Colonic mucosa (tissue), 4 donors: ENCODE measurements at regions not wholly inside any gene's neighbourhood (a gene's known extent, or its start where the extent isn't known, plus 50 kb on each side); places are given as distances from the start of the nearest gene placed in this dataset.

Experiments used
- DNase-seq: peaks from one replicate; pipeline ENCODE4 v3.0.0-alpha.2; 2020
- H3K27ac ChIP-seq: fragments of 200-600 bp; one replicate; pipeline ENCODE4 v1.8.0; 2021
- H3K27me3 ChIP-seq: fragments of 200-600 bp; one replicate; pipeline ENCODE4 v1.8.0; 2021
- H3K36me3 ChIP-seq: fragments of 200-600 bp; one replicate; pipeline ENCODE4 v1.8.0; 2021
- H3K4me1 ChIP-seq: fragments of 200-600 bp; one replicate; pipeline ENCODE4 v1.8.0; 2021; ENCODE audit warnings: mild to moderate bottlenecking
- H3K4me3 ChIP-seq: fragments of 200-600 bp; one replicate; pipeline ENCODE4 v1.8.0; 2021
- H3K9ac ChIP-seq, 2 donors: one replicate each; pipeline ENCODE4 v1.7.0; 2013; ENCODE audit warnings: control low read depth in 2 of 2, low read depth in 2 of 2, low read length in 2 of 2
- H3K9me3 ChIP-seq: fragments of 200-600 bp; one replicate; pipeline ENCODE4 v1.8.0; 2021
- intact Hi-C: fragments of 100-400 bp; cut with DNase I; formaldehyde crosslinking; loops from one replicate; pipeline ENCODE4 v1.14.1; 2022
- TF ChIP-seq, protein P1 (sequence below): fragments of 200-600 bp; IDR thresholded peaks from one replicate; pipeline ENCODE4 v1.8.0; 2022; ENCODE audit warnings: antibody characterized with exemption, mild to moderate bottlenecking
- donor health status: healthy.
- donor health status: DM: no; HTN: no; CAD: no.
- donor health status: DM: no; HTN: no; CAD: no.

DNA sequence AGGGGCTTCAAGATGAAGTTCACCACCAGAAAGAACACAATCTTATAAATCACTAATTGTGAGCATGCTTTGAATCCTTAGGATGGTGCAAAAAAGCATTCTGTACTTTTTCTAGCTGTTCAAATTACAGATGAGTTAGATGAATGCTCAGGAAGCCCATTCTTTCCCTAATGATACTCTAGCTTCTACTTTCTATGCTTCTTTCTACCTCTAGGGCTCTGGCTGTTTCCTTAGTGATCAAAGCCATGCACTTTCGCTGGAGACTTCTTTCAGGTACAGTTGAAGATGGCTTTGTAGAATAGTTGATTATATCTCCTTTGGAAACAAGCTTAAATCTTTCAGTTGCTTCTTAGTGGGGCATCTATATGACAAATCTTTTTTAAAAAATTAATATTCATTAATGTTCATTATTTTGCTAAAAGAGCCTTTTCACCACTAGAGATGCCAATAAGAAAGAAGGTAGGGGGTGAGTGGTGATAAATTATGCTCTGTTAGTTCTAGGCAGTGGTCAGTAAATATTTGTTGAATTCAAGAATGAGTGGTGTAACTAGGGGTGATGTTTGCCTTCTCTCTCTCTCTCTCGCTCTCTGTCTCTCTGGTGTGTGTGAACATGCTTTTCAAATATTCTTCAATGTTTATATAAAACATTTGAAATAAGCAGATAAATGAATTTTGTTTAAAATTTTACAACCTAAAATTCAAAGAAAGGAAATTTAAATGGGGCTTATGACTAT is 169.4 kb downstream of the GLUD2 start:
- Histone ChIP-seq H3K27ac (no peak overlapping the region), H3K36me3 (no peaks in the 10 kb centered on the region), H3K4me3 (no peak overlapping the region), H3K9ac (no peak overlapping the region), H3K27me3 (no peaks in the 10 kb centered on the region), H3K4me1 (no peaks in the 10 kb centered on the region), H3K9me3 (no peaks in the 10 kb centered on the region)
- TF ChIP-seq, protein P1, sequence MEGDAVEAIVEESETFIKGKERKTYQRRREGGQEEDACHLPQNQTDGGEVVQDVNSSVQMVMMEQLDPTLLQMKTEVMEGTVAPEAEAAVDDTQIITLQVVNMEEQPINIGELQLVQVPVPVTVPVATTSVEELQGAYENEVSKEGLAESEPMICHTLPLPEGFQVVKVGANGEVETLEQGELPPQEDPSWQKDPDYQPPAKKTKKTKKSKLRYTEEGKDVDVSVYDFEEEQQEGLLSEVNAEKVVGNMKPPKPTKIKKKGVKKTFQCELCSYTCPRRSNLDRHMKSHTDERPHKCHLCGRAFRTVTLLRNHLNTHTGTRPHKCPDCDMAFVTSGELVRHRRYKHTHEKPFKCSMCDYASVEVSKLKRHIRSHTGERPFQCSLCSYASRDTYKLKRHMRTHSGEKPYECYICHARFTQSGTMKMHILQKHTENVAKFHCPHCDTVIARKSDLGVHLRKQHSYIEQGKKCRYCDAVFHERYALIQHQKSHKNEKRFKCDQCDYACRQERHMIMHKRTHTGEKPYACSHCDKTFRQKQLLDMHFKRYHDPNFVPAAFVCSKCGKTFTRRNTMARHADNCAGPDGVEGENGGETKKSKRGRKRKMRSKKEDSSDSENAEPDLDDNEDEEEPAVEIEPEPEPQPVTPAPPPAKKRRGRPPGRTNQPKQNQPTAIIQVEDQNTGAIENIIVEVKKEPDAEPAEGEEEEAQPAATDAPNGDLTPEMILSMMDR = no peak
- intact Hi-C loops = no loop called here
- DNase-seq = no peak

DNA sequence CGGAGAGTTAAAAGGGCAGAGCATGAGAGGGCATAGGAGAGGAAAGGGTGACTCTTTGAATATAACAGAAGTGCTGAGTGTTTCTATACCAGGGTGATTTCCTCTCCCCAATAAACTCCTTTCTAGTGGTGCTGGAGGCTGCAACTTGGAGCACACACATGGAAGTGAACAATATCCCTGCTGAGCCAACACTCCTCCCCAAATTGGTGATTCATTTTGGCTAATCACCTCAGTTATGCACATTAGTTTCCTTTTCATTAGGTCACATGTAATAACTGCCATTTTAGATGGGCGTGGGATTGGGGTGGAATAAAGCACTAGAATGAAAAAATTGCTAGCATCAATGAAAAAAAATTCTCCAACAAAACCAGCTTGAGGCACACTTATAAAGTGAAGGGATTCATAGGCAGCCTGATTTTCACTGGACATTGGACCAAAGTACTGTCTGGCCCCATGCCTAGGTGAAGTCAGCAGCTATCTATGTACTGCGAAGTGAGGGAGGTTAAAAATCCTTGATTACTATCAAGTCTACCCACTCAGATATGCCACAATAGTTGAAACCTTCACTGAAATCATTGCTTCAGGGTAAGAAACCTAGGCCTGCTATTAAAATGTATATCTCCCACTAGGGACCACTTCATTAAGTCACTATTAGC is 174.0 kb downstream of the GLUD2 start:
- intact Hi-C loops = no loop called here
- DNase-seq = no peak
- no peaks in the 10 kb centered on the region for H3K4me1 ChIP-seq
- H3K27ac ChIP-seq = no peak overlapping the region
- no peaks in the 10 kb centered on the region for H3K36me3 ChIP-seq
- no peak overlapping the region for H3K9ac ChIP-seq
- no peaks in the 10 kb centered on the region for H3K9me3 ChIP-seq
- no peaks in the 10 kb centered on the region for H3K27me3 ChIP-seq
- H3K4me3 ChIP-seq = no peak overlapping the region
- TF ChIP-seq, protein P1 = no peak

DNA sequence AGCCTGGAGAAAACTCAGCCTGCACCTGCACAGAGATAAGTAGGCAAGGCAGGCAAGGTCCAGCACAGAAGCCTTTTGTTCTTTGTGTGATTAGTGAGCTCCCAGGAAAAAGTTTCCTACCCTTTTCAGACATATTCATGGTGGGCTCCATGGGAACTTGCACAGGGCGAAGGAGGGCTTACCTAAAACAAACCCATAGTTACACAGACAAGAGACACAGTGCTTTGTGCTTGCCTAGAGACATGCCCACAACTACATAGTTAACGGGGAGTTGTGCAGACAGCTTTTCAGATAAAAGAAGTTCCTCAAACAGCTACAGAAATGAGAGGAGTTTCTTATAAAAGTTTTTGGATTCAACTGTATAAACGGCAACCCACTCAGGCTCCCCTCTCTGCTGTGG is 180.5 kb downstream of the GLUD2 start:
- DNase-seq = no peak
- Histone ChIP-seq H3K9ac (no peak overlapping the region), H3K9me3 (no peaks in the 10 kb centered on the region), H3K27ac (no peak overlapping the region), H3K36me3 (no peaks in the 10 kb centered on the region), H3K27me3 (no peaks in the 10 kb centered on the region), H3K4me3 (no peak overlapping the region), H3K4me1 (no peaks in the 10 kb centered on the region)
- TF ChIP-seq, protein P1 = no peak
- intact Hi-C loops = no loop called here

DNA sequence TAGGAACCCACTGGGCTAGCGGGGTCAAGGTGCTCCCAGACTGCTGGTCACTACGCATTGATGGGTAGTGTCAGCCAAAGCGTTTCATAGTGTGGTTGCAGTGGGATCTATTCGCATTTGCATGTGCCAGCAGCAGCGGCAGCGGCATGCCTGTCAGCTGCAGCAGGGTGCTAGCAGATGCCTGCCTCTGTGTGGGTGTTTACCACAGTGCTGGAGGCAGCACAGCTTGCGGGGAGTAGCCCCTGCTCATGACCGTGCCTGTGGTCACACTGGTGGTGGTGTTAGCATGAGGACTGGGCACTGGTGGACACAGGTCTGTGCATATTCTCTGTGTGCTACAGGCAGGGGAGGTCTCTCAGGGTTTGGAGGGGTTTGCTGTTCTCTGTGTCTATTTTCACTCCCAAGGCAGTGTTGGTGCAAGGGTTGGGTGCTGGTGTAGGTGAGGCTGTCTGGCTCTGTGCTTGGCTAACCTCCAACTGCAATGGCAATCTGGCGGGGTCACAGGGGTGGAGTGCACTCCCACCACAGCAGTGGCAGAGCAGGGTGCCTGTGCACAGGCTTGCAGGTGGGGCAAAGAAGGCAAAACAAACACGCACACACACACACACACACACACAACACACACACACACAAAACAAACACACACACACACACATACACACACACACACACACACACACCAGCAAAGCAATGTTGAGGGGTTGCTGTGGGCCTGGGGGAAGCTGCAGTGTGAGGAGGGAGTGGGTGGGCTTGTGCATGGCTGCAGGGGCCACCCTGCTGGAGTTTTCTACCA is 184.4 kb downstream of the GLUD2 start:
- Histone ChIP-seq H3K9me3 (no peaks in the 10 kb centered on the region), H3K27me3 (no peaks in the 10 kb centered on the region), H3K4me3 (no peak overlapping the region), H3K36me3 (no peaks in the 10 kb centered on the region), H3K4me1 (no peaks in the 10 kb centered on the region), H3K9ac (no peak overlapping the region), H3K27ac (no peak overlapping the region)
- no peak for DNase-seq
- intact Hi-C loops = no loop called here
- TF ChIP-seq, protein P1 = no peak

DNA sequence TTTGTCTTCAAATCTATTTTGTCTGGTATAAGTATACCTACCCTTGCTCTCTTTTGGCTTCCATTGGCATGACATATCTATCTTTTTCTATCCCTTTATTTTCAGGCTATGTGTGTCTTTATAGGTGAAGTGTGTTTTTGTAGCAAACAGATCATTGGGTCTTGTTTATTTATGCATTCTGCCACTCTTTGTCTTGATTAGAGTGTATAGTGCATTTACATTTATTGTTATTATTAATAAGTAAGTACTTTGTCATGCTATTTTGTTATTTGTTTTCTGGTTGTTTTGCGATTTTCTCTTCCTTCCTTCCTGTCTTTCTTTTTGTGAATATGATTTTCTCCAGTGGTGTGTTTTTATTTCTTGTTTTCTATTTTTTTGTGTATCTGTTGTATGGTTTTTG is 188.6 kb downstream of the GLUD2 start:
- DNase-seq = no peak
- no peaks in the 10 kb centered on the region for H3K9me3 ChIP-seq
- TF ChIP-seq, protein P1 = no peak

More for the DNA sequence above, 188.6 kb downstream of the GLUD2 start:
- H3K27me3 ChIP-seq = no peaks in the 10 kb centered on the region
- no peaks in the 10 kb centered on the region for H3K4me1 ChIP-seq
- intact Hi-C loops = no loop called here
- no peak overlapping the region for H3K4me3 ChIP-seq
- H3K27ac ChIP-seq = no peak overlapping the region
- H3K36me3 ChIP-seq = no peaks in the 10 kb centered on the region
- no peak overlapping the region for H3K9ac ChIP-seq
